GM23248 (cell line): ENCODE measurements at regions not wholly inside any gene's neighbourhood (a gene's known extent, or its start where the extent isn't known, plus 50 kb on each side); places are given as distances from the start of the nearest gene placed in this dataset.

Experiments
- EZH2 ChIP-seq: fragments of 200-600 bp; sonication (generic); IDR thresholded peaks from 2 replicates; pipeline ENCODE4 v1.6.1; 2018; ENCODE audit warnings: antibody characterized with exemption, mild to moderate bottlenecking; ENCODE audit not compliant: insufficient read depth, poor library complexity, severe bottlenecking
- EZH2phosphoT487 ChIP-seq: fragments of 200-600 bp; sonication (generic); IDR thresholded peaks from 2 replicates; pipeline ENCODE4 v1.6.1; 2018; ENCODE audit warnings: antibody characterized with exemption, moderate library complexity, mild to moderate bottlenecking, low read depth; ENCODE audit not compliant: insufficient read depth

- TF ChIP-seq EZH2: no peak
- TF ChIP-seq EZH2phosphoT487: no peak
Observed at GRCh38 chr6:10081957-10082356, 332.9 kb downstream of the TFAP2A start.
